Myocyte (in vitro differentiated cells): ENCODE measurements at regions not wholly inside any gene's neighbourhood (a gene's known extent, or its start where the extent isn't known, plus 50 kb on each side); places are given as distances from the start of the nearest gene placed in this dataset.

Experiments used
- DNase-seq: peaks from one replicate; pipeline ENCODE4 v3.0.0-alpha.2; 2012; ENCODE audit warnings: low read depth

GRCh38 chr7:10662982-10663884 lies 310.4 kb upstream of the PHF14 start:
- DNase-seq, result no peak

DNA sequence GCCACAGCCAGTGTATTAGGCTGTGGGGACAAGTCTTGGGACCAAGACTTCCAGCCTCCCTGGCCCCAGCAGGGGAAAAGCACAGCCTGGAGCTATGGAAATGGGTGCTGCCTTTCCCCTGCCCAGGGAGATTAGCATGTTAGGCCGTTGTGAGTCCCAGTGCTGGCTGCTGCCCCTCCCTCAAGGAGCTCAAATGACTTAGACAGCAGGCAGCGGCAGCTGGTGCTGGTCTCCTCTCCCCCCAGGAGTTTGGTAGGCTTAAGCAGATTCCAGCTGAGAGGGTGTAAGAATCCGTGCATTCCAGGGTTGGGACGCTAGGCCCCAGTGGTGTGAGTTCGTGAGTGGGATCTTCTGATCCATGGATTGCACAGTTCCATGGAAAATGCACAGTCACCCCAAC lies 301.5 kb upstream of the PHF14 start:
- DNase-seq, result no peak

DNA sequence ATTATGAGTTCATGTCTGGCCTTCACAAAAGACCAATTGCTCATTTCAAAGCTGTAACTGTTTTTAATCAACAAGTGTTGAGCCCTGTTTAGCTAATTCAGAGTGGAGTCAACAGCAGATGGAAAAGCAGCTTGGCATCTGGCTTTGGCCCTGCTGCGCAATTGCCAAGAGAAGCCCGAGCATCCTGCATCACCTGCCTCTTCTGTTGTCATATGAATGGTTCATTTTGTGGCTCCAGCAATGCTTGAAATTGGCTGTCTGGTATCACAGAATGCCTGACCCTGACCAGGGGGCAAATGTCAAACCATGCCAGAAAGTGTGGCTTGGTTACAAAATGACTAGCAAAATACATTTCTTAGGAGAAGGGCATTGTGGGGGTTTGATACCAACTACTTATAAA lies 296.5 kb upstream of the PHF14 start:
- DNase-seq, result no peak

DNA sequence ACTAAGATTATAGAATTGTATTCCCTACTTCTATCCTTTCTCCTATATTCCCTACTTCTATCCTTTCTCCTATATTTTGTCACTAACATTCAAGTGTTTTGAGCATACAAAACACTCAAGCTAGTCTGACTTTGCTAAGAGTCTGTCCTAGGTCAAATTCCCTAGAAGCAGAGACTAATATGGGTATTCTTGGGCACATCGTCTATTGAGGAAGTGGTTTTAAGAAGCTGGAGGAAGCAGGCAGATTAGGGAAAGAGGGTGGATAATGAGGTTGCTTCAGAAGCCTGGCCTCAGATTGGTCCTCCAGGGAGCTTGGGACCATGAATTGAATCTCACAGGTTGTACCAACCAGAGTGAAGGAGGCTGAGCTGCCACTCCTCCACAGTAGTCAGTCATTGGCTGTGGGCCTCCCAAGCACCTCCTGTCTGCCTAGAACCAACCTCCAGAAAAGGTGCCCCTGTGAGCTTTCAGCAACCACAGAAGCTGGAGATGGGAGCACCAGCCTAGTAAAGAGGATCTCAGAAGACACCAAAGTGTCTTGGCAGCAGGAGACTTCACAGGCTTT lies 295.9 kb upstream of the PHF14 start:
- no peak for DNase-seq

GRCh38 chr7:10684606-10685005 lies 289.1 kb upstream of the PHF14 start:
- no peak for DNase-seq

DNA sequence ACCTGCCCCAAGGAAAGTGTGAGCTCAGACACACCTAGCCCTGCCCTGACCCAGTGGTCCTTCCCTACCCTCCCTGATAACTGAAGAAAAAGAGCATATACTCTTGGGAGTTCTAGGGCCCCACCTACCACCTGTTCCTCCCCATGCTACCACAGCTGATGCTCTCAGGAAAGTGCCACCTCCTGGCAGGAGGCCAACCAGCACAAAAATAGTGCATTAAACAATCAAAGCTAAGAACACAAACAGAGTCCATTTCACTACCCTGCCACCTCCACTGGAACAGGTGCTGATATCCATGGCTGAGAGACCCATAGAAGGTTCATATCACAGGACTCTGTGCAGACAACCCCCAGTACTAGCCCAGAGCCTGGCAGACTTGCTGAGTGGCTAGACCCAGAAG lies 288.6 kb upstream of the PHF14 start:
- DNase-seq, result no peak

GRCh38 chr7:10688544-10688943 lies 285.1 kb upstream of the PHF14 start:
- no peak for DNase-seq

DNA sequence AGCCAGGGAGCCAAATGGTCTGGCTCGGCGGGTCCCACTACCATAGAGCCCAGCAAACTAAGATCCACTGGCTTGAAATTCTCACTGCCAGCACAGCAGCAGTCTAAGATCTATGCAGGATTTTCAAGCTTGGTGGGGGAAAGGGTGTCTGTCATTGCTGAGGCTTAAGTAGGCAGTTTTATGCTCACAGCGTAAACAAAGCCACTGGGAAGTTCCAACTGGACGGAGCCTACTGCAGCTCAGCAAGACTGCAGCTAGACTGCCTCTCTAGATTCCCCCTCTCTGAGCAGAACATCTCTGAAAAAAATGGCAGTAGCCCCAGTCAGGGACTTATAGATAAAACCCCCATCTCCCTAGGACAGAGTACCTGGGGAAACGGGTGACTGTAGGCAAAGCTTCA lies 277.6 kb upstream of the PHF14 start:
- no peak for DNase-seq

DNA sequence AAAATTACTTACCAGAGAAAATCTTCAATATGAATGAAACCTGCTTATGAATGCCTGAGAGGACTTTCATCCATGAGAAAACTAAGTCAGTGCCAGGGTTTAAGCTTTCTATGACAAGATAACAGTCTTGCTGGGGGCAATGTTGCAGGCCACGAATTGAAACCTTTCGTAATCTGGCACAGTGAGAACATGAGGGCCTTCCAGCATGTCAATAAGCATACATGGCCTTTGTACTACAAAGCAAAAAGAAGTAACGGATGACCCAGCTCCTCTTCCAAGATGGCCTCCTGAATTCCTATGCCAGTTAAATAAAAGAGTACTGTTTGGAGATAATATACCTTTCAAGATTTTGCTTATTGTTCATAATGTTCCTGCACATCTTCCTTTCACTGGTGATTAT lies 270.6 kb upstream of the PHF14 start:
- no peak for DNase-seq

DNA sequence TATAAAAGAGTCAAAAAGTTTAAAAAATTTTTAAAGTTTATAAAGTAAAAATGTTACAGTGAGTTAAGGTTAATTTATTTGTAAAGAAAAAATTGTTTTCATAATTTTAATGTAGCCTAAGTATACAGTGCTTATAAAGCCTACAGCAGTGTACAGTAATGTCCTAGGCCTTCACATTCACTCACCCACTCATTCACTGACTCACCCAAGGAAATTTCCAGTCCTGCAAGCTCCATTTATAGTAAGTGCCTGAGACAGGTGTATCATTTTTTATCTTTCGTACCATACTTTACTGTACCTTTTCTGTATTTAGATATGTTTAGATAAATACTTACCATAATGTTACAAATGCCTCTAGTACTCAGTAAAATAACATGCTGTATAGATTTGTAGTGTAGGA lies 269.7 kb upstream of the PHF14 start:
- no peak for DNase-seq

GRCh38 chr7:10704653-10705052 lies 269.0 kb upstream of the PHF14 start:
- no peak for DNase-seq

DNA sequence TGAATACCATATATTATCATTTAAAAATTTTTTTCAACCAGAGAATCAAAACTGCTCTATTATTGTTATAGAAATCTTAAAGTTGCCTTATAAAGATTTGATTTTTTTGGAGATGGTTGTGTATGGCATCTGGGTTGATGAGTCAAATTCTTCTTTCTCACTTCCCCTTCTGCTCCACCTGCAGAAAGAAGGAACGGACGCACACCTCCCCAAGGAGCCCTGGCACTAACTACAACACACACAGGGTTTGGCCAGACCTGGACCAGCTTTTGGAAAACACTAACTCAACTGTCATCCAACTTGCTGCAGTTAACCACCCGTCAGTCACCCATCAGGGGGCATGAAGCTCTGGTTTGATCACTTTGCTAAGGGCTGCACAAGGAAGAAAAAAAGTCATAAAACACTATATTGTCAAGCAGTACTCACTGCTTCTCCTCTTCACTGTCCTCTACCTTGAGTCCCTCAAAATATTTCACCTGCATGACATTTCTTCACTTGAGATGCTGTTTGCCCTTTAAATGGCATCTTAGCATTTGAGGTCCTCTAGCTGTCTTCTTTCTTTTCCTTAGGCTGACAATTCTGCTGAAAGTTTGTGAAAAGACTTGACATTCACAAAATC lies 266.7 kb upstream of the PHF14 start:
- no peak for DNase-seq

GRCh38 chr7:10707519-10707918 lies 266.2 kb upstream of the PHF14 start:
- no peak for DNase-seq

DNA sequence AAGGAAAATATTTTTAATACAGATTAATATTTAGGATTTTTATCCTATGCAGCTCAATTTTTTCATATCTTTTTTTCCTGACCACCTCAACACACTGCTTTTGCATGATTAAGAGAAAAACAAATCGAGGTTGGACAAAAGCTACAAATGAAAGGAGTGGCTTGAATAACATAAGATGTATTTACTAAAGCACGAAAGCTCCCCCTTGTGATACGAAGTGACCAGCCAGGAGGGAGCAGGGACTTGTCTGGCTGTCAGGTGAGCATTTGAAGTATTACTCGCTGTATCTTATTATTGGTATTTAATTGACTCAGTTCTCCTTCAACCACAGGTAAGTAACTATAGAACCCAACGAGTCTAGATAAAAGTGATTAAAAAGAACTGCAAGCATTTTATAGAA lies 265.2 kb upstream of the PHF14 start:
- peak; percentile 11 for DNase-seq

- no peak for DNase-seq
These were observed 254.9 kb upstream of the PHF14 start for GRCh38 chr7:10718768-10719167.

DNA sequence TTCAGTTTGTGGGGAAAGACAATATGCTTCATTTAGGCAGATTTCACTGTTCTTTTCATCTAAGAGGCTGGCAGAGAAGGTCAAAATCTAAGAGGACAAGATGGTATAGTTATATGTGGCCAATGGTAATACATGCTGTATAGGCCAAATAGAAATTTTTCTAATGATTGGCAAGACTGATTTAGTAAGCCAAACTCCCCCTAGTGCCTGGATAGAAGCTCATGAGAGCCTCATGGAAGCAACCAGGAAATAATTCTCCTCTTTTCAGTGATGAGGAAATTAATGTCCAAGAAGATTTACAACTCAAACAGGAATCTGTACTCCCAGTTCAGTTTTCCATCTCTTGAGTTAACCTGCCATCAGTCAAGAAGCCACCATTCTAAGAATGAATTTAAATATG lies 253.6 kb upstream of the PHF14 start:
- no peak for DNase-seq

DNA sequence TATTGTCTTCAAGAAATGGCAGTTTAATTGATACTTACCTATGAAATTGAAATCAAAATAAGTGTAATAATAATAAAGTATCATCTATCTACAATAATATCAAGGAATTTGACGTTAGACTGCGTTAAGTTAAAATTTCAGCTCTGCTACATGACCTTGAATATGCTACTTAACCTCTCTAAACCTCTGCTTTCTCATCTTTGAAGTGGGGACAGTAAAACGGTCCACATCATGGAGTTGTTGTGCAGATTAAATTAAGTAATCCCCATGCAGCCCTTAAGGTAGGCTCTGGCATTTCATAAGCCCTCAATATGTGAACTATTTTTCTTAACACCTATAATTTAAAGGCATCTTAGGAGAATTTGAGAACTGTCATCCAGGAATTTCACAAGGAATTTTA lies 252.4 kb upstream of the PHF14 start:
- DNase-seq, result no peak

DNA sequence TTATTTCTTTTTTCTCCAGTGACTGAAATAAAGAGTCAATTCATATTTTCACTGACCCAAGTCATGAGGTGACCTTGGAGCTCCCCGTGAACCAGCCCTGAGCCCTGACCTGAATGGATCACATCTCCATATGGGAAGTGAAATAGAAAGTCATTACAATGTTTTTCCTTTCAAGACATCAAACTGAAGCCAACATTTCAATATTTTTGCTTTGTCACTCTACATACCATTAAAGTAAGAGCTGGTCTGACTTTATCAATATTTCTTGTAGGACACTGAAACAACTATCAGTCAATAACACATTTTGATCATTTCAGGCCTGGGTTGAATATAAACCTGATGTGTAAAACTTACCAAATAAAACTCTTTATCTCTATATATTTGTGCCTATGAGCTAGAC lies 249.8 kb upstream of the PHF14 start:
- no peak for DNase-seq

GRCh38 chr7:10724449-10724848 lies 249.2 kb upstream of the PHF14 start:
- DNase-seq, result no peak

DNA sequence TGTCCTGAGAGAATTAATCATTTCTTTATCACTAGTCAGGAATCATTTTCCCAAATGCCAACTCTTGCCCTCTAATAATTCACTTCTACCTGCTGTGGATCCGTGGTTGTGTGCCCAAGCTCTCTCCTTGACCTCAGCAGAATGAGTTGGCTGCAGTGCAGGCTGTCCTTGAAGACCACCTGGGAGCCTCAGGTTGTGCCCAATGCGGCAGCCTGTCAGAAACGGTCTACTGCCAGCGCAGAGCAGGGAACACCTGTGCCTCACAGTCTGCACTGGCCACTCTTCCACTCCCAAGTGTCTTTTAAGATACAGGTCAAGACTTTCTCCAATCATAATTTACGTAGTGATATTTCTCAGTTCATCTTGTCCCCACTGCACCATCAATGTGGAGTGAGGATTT lies 246.0 kb upstream of the PHF14 start:
- no peak for DNase-seq

DNA sequence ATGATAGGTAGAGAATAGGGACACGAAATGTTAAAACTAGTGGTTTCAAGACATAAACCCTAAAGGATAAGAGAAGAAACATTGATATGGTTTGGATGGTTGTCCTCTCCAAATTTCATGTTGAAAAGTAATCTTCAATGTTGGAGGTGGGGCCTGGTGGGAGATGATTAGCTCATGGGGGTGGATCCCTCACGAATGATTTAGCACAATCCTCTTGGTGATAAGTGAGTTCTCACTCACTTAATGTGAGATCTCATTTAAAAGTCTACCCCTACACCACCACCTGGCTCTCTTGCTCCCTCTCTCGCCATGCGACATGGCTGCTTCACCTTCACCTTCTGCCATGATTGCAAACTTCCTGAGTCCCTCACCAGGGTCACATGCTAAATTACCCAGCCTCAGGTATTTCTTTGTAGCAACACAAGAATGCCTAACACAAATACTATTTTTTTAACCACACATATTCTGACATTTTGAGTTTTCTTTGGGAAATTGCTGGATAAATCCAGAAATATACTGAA lies 242.4 kb upstream of the PHF14 start:
- no peak for DNase-seq

GRCh38 chr7:10733747-10734146 lies 239.9 kb upstream of the PHF14 start:
- DNase-seq, result no peak
